Gastroesophageal sphincter (tissue), 4 donors: ENCODE measurements at regions not wholly inside any gene's neighbourhood (a gene's known extent, or its start where the extent isn't known, plus 50 kb on each side); places are given as distances from the start of the nearest gene placed in this dataset.
"Not testable (repeated sequence)": the region's sequence is repeated elsewhere in the genome, so short reads cannot be mapped to it uniquely, and the experiment has no call there.

ENCODE experiments used
- ATAC-seq: fragments of 150-250 bp; one replicate; pipeline ENCODE4 v1.9.1; 2016; ENCODE audit warnings: mild to moderate bottlenecking, moderate library complexity
- H3K27ac ChIP-seq, 4 donors: fragments of 200-600 bp; sonication (generic) in 3 of 4; 1 replicate in 3 of 4; 2 replicates in 1 of 4; pipeline ENCODE4 v1.5.1; 2016 to 2019
- H3K27me3 ChIP-seq: fragments of 200-600 bp; sonication (generic); one replicate; pipeline ENCODE4 v1.5.1; 2019
- H3K36me3 ChIP-seq, 2 donors: fragments of 200-600 bp; sonication (generic); one replicate each; pipeline ENCODE4 v1.5.1; 2019; ENCODE audit warnings: control low read depth in 1 of 2
- H3K4me1 ChIP-seq, 3 donors: fragments of 200-600 bp; sonication (generic); 1 replicate in 2 of 3; 2 replicates in 1 of 3; pipeline ENCODE4 v1.5.1; 2016 to 2019; ENCODE audit warnings: control low read depth in 2 of 3
- H3K4me3 ChIP-seq, 2 donors: fragments of 200-600 bp; sonication (generic); one replicate each; pipeline ENCODE4 v1.5.1; 2019; ENCODE audit warnings: mild to moderate bottlenecking in 1 of 2, moderate library complexity in 1 of 2
- H3K9me3 ChIP-seq, 3 donors: fragments of 200-600 bp; sonication (generic); one replicate each; pipeline ENCODE4 v1.5.1; 2017 to 2019; ENCODE audit warnings: control low read depth in 2 of 3
- EP300 ChIP-seq: sonication (generic); formaldehyde crosslinking; IDR thresholded peaks from one replicate; pipeline ENCODE4 v1.6.1; 2017; ENCODE audit warnings: antibody characterized with exemption, mild to moderate bottlenecking
- POLR2A ChIP-seq, 2 donors: fragments of 450-650 bp; IDR thresholded peaks; one replicate each; pipeline ENCODE4 v1.6.1; 2017; ENCODE audit warnings: antibody characterized with exemption in 2 of 2, mild to moderate bottlenecking in 2 of 2, moderate library complexity in 1 of 2
- POLR2AphosphoS5 ChIP-seq: sonication (generic); formaldehyde crosslinking; IDR thresholded peaks from one replicate; pipeline ENCODE4 v1.6.1; 2017; ENCODE audit warnings: antibody characterized with exemption
- WGBS, 2 donors: methylation state at CpG; one replicate each; pipeline ENCODE4 v1.1.5; 2018; ENCODE audit warnings: low coverage in 1 of 2; 5-methylcytosine and 5-hydroxymethylcytosine counted together
- TF ChIP-seq, protein P1 (sequence below), 4 experiments: fragments of 200-600 bp in 2 of 4; fragments of 450-650 bp in 2 of 4; sonication (generic) in 1 of 4; IDR thresholded peaks; one replicate each; pipeline ENCODE4 v1.5.1; 2017 to 2019; ENCODE audit warnings: antibody characterized with exemption in 4 of 4, mild to moderate bottlenecking in 2 of 4, moderate library complexity in 2 of 4

DNA sequence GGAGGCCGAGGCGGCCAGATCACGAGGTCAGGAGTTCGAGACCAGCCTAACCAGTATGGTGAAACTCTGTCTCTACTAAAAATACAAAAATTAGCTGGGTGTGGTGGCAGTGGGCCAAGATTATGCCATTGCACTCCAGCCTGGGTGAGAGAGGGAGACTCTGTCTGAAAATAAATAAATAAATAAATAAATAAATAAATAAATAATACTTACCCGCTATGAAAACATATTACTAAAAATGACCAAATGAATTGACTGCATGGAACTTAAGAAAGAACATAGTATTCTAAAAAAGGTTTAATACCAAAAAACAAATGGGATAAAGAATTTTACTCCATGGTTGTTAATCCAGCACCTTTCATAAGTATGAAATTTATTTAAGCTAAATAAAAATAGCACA is 305.0 kb downstream of the GATA3 start:
- no peaks in the 10 kb centered on the region for H3K9me3 ChIP-seq
- no peak overlapping the region for H3K27ac ChIP-seq
- H3K4me3 ChIP-seq, result no peak overlapping the region
- peaks cover 21% of the 10 kb centered on the region for H3K27me3 ChIP-seq
- no peak for ATAC-seq
- TF ChIP-seq EP300, result no peak
- no peak for TF ChIP-seq POLR2A (IDR thresholded peaks at IDR 0.05)
- TF ChIP-seq, protein P1, sequence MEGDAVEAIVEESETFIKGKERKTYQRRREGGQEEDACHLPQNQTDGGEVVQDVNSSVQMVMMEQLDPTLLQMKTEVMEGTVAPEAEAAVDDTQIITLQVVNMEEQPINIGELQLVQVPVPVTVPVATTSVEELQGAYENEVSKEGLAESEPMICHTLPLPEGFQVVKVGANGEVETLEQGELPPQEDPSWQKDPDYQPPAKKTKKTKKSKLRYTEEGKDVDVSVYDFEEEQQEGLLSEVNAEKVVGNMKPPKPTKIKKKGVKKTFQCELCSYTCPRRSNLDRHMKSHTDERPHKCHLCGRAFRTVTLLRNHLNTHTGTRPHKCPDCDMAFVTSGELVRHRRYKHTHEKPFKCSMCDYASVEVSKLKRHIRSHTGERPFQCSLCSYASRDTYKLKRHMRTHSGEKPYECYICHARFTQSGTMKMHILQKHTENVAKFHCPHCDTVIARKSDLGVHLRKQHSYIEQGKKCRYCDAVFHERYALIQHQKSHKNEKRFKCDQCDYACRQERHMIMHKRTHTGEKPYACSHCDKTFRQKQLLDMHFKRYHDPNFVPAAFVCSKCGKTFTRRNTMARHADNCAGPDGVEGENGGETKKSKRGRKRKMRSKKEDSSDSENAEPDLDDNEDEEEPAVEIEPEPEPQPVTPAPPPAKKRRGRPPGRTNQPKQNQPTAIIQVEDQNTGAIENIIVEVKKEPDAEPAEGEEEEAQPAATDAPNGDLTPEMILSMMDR (IDR thresholded peaks at IDR 0.05), result no peak
- no peak for TF ChIP-seq POLR2AphosphoS5
- H3K36me3 ChIP-seq, result no peaks in the 10 kb centered on the region
- no peaks in the 10 kb centered on the region for H3K4me1 ChIP-seq
- 94 to 100% methylated on average over 3 to 5 of the region's 5 CpGs for WGBS, 2 donors

GRCh38 chr10:8360365-8360764 is 305.9 kb downstream of the GATA3 start:
- peaks cover 21% of the 10 kb centered on the region for H3K27me3 ChIP-seq
- 82 to 87% methylated on average over 3 to 7 of the region's 7 CpGs for WGBS, 2 donors
- no peak overlapping the region for H3K4me3 ChIP-seq
- H3K4me1 ChIP-seq, result no peaks in the 10 kb centered on the region
- H3K36me3 ChIP-seq, result no peaks in the 10 kb centered on the region
- no peak overlapping the region for H3K27ac ChIP-seq
- ATAC-seq, result no peak
- TF ChIP-seq EP300 (no peak), POLR2AphosphoS5 (no peak), POLR2A (IDR thresholded peaks at IDR 0.05) (no peak)
- TF ChIP-seq, protein P1 (IDR thresholded peaks at IDR 0.05), result no peak
- H3K9me3 ChIP-seq, result no peaks in the 10 kb centered on the region

DNA sequence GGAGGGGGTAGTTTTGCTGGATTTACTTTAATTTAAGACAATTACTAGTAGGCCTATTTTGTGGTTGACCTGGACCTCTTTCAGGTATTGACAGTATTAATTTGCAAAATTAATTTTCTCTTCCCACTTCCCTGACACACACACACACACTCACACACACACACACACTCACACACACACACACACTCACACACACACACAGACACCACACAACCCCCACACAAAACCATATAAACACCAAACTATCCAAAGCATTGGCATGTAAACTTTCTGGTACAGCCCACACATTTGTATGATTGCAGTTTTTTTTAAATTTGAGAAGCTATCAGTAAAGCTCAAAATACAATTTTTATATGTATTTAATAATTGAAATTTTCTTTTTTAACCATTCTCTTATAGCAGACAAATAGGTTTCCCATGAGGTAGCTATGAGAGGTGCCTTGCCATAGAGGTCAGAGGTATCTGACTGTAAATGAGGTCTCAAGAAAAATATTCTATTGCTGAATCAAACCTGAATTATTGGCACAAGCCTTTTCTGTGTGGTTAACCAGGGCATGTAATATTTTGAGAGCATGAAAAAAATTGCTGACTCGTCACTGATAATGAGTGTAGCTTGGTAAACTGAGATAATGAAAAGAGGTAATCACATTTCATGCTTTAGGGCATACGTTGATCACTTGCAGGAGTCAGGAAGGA is 306.5 kb downstream of the GATA3 start:
- no peaks in the 10 kb centered on the region for H3K36me3 ChIP-seq
- H3K4me3 ChIP-seq, result no peak overlapping the region
- no peak for ATAC-seq
- TF ChIP-seq POLR2A (IDR thresholded peaks at IDR 0.05), result no peak
- H3K9me3 ChIP-seq, result no peaks in the 10 kb centered on the region
- 49 to 53% methylated on average over 2 of the region's 2 CpGs for WGBS, 2 donors
- peaks cover 21% of the 10 kb centered on the region for H3K27me3 ChIP-seq
- H3K4me1 ChIP-seq, result no peaks in the 10 kb centered on the region
- no peak overlapping the region for H3K27ac ChIP-seq

- Histone ChIP-seq H3K4me1 (no peaks in the 10 kb centered on the region), H3K4me3 (no peak overlapping the region), H3K27me3 (peaks cover 21% of the 10 kb centered on the region), H3K27ac (no peak overlapping the region), H3K36me3 (no peaks in the 10 kb centered on the region), H3K9me3 (no peaks in the 10 kb centered on the region)
- TF ChIP-seq EP300, result no peak
- no peak for TF ChIP-seq POLR2AphosphoS5
- TF ChIP-seq, protein P1 (IDR thresholded peaks at IDR 0.05), result no peak
- no peak for TF ChIP-seq POLR2A (IDR thresholded peaks at IDR 0.05)
- WGBS, 2 donors, result 42 to 58% methylated on average over 2 of the region's 2 CpGs
- ATAC-seq, result no peak
These were observed 307.0 kb downstream of the GATA3 start for GRCh38 chr10:8361510-8361844.

DNA sequence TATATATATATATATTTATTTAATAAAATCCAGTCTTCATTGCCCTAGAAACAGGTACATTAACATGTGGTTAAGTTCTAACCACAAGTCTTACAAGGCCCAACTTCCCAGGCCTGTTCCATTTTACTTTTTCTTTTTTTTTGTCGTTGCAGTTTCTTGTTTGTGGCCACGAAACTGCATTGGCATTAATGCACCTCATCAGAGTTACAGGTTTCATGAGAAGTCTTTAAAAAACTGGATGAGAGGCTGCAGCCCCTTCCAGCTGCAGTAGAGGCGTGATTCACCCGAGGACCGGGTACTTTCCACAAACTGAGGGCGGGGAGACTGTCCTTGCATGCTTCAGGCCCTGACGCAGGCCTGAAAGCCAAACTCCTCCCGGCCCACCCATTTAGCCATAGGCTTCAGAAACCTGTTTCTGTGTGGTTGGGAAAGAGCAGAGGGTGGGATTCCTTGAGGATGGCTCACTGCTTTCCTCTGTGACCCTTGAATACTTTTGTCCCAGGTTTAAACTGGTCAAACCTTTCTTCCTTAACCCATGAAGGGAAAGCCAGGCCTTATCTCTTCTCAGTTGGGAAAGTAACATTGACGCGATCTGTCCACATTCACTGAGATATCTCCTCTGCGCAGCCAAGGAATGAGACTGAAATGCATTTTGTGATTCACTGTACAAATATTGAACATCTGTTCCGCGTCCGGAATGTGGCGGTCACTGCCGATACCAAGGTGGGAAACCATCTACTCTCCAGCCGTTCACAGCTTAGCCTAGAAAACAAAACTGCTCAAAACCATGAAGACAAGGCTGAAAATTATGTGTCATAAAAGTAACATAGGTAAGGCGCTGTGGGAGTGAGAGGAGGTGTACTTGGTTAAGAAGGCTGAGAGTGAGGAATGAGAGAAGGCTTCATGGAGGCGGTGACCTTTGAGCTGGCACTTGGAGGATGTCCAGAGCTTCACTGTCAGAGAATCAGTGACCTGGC is 311.7 kb downstream of the GATA3 start:
- Histone ChIP-seq H3K27ac (no peak overlapping the region), H3K4me1 (no peaks in the 10 kb centered on the region), H3K4me3 (no peak overlapping the region), H3K27me3 (no peaks in the 10 kb centered on the region), H3K36me3 (no peaks in the 10 kb centered on the region), H3K9me3 (no peaks in the 10 kb centered on the region)
- TF ChIP-seq, protein P1 (IDR thresholded peaks at IDR 0.05), result no peak
- TF ChIP-seq POLR2AphosphoS5 (no peak), EP300 (no peak), POLR2A (IDR thresholded peaks at IDR 0.05) (no peak)
- WGBS, 2 donors, result 72 to 74% methylated on average over 3 to 17 of the region's 19 CpGs
- no peak for ATAC-seq

DNA sequence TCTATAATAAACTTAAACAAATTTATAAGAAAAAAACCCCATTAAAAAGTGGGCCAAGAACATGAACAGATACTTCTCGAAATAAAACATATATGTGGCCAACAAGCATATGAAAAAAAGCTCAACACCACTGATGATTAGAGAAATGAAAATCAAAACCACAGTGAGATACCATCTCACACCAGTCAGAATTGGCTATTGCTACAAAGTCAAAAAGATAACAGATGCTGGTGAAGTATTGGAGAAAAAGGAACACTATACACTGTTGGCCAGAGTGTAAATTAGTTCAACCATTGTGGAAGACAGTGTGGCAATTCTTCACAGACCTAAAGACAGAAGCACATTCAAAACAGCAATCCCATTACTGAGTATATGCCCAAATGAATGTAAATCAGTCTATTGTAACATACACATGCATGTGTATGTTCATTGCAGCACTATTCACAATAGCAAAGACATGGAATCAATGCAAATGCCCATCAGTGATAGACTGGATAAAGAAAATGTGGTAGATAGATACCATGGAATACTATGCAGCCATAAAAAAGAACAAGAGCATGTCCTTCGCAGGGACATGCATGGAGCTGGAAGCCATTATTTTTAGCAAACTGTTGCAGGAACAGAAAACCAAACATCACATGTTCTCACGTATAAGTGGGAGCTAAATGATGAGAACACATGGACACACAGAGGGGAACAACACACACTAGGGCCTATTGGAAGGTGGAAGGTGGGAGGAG is 313.4 kb downstream of the GATA3 start:
- not testable (repeated sequence) for H3K9me3 ChIP-seq, H3K4me1 ChIP-seq, ATAC-seq, H3K27me3 ChIP-seq, H3K4me3 ChIP-seq, H3K36me3 ChIP-seq, H3K27ac ChIP-seq
- WGBS, 2 donors, result 88 to 89% methylated on average over 3 of the region's 3 CpGs
